ENCODE measurements at regions not wholly inside any gene's neighbourhood (a gene's known extent, or its start where the extent isn't known, plus 50 kb on each side); places are given as distances from the start of the nearest gene placed in this dataset.

- Histone ChIP-seq H3K4me1 (no peaks in the 10 kb centered on the region), H3K9ac (ENCODE audit: low read depth in 2 of 2, low read length in 2 of 2) (no peak overlapping the region), H3K27ac (no peak overlapping the region), H3K9me3 (no peaks in the 10 kb centered on the region), H3K36me3 (no peaks in the 10 kb centered on the region), H3K4me3 (no peak overlapping the region), H3K27me3 (no peaks in the 10 kb centered on the region)
- intact Hi-C loops (cut with DNase I): no loop called here
- TF ChIP-seq CTCF (IDR thresholded peaks at IDR 0.05): no peak
- DNase-seq: no peak
Measured at GRCh38 chr13:94896238-94896637, 183.9 kb upstream of the SOX21 start.

DNA sequence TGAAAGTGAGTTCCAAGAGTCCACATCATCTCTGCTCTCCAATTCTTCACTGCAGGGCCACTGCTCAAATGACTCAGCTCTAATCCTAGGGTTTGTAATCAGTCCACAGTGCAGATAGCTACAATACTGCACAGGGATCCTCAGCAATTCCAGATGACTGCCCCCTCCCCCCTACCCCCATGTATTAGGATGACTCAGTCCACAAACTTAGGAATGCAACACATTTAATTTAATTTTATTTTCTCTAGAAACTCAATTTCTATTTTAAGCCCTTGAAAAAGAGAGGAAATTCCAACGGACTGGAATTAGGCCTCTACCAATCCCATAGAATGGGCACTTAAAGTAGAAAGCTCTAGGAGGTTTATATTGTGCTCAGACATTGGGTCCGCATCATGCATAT, 173.8 kb upstream of the SOX21 start:
- Histone ChIP-seq H3K27me3 (no peaks in the 10 kb centered on the region), H3K27ac (no peak overlapping the region), H3K4me3 (no peak overlapping the region), H3K4me1 (no peaks in the 10 kb centered on the region), H3K36me3 (no peaks in the 10 kb centered on the region), H3K9me3 (no peaks in the 10 kb centered on the region), H3K9ac (ENCODE audit: low read depth in 2 of 2, low read length in 2 of 2) (no peak overlapping the region)
- DNase-seq: no peak
- TF ChIP-seq CTCF (IDR thresholded peaks at IDR 0.05): no peak
- intact Hi-C loops (cut with DNase I): no loop called here

- no peak for TF ChIP-seq CTCF (IDR thresholded peaks at IDR 0.05)
- intact Hi-C loops (cut with DNase I): no loop called here
- Histone ChIP-seq H3K4me3 (no peak overlapping the region), H3K27me3 (no peaks in the 10 kb centered on the region), H3K9me3 (no peaks in the 10 kb centered on the region), H3K27ac (no peak overlapping the region), H3K4me1 (no peaks in the 10 kb centered on the region), H3K9ac (ENCODE audit: low read depth in 2 of 2, low read length in 2 of 2) (no peak overlapping the region), H3K36me3 (no peaks in the 10 kb centered on the region)
- no peak for DNase-seq
Measured at GRCh38 chr13:94880463-94880862, 168.1 kb upstream of the SOX21 start.

GRCh38 chr13:94878602-94879165, 166.3 kb upstream of the SOX21 start:
- DNase-seq: no peak
- H3K9me3 ChIP-seq: no peaks in the 10 kb centered on the region
- no peak overlapping the region for H3K9ac ChIP-seq (ENCODE audit: low read depth in 2 of 2, low read length in 2 of 2)
- no peaks in the 10 kb centered on the region for H3K4me1 ChIP-seq
- intact Hi-C loops (cut with DNase I): no loop called here
- H3K27ac ChIP-seq: no peak overlapping the region
- no peak for TF ChIP-seq CTCF (IDR thresholded peaks at IDR 0.05)
- H3K36me3 ChIP-seq: no peaks in the 10 kb centered on the region
- no peak overlapping the region for H3K4me3 ChIP-seq
- H3K27me3 ChIP-seq: no peaks in the 10 kb centered on the region

DNA sequence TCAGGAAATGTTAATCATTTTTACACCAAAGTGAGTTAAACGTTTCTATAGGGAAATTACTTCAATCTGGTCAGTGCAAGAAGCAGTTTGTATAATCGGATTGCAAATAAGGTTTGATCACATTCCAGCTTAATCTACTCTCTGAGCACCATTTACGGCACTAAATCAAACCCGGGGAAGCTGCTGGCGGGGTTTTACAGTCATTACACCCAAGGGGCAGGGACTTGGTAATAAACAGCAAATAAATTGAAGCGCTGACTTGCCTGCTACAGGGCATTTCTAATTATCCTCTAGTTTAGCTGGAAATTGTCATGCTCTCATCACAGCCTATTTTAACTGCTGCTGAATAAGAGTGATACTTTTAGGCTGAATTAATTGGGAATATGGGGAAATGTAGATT, 152.1 kb upstream of the SOX21 start:
- no peak for TF ChIP-seq CTCF (IDR thresholded peaks at IDR 0.05)
- DNase-seq: no peak
- H3K27me3 ChIP-seq: no peaks in the 10 kb centered on the region
- H3K4me3 ChIP-seq: no peak overlapping the region
- intact Hi-C loops (cut with DNase I): no loop called here
- no peaks in the 10 kb centered on the region for H3K4me1 ChIP-seq
- H3K9ac ChIP-seq (ENCODE audit: low read depth in 2 of 2, low read length in 2 of 2): no peak overlapping the region
- H3K9me3 ChIP-seq: no peaks in the 10 kb centered on the region
- no peaks in the 10 kb centered on the region for H3K36me3 ChIP-seq
- no peak overlapping the region for H3K27ac ChIP-seq
